ENCODE measurements at regions not wholly inside any gene's neighbourhood (a gene's known extent, or its start where the extent isn't known, plus 50 kb on each side); places are given as distances from the start of the nearest gene placed in this dataset.

DNA sequence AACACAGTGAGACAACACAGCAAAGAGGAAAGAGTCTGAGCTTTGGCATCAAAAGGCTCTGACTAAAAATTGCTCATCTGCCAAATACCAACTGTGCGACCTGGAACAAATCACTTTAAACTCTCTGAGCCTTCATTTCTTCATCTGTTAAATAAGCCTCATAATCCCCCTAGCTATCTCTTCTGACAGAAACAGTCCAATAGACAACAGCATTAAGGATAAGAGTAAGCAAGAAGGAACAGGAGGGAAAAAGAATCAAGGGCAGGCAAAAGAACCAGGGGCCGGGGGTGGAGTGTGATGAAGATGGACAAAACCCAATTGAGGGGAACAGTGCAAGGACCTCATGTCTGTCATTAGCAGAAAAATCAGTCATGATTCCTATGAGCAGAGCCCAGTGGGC, 79.4 kb upstream of the SETMAR start:
- TF ChIP-seq, protein P1, sequence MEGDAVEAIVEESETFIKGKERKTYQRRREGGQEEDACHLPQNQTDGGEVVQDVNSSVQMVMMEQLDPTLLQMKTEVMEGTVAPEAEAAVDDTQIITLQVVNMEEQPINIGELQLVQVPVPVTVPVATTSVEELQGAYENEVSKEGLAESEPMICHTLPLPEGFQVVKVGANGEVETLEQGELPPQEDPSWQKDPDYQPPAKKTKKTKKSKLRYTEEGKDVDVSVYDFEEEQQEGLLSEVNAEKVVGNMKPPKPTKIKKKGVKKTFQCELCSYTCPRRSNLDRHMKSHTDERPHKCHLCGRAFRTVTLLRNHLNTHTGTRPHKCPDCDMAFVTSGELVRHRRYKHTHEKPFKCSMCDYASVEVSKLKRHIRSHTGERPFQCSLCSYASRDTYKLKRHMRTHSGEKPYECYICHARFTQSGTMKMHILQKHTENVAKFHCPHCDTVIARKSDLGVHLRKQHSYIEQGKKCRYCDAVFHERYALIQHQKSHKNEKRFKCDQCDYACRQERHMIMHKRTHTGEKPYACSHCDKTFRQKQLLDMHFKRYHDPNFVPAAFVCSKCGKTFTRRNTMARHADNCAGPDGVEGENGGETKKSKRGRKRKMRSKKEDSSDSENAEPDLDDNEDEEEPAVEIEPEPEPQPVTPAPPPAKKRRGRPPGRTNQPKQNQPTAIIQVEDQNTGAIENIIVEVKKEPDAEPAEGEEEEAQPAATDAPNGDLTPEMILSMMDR (IDR thresholded peaks at IDR 0.05; ENCODE audit: control extremely low read depth, extremely low read depth, low read depth, missing control alignments), result no peak
- POLR2A ChIA-PET, result no interaction called here
- CTCF ChIA-PET, result no interaction called here
- DNase-seq (ENCODE audit: extremely low spot score), result no peak

DNA sequence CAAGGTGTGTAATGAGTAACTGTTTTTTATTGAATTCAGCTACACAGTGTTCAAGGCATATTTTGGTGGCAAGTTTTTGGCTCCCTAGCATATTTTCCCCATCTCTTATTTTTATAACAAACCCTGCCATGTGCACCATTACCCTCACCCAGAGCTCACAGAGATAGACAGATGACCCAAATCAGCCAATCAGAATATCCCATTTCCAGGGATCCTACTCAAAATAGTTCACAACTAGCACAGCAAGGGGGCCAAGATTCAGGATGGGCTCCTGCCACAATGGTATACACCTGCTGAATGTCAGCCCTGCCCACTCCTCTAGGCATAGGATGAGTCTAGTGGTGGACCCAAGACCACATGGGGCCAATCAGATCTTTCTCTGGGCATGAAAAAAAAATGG, 78.8 kb upstream of the SETMAR start:
- POLR2A ChIA-PET, result no interaction called here
- TF ChIP-seq, protein P1 (IDR thresholded peaks at IDR 0.05; ENCODE audit: control extremely low read depth, extremely low read depth, low read depth, missing control alignments), result no peak
- CTCF ChIA-PET, result no interaction called here
- no peak for DNase-seq (ENCODE audit: extremely low spot score)

DNA sequence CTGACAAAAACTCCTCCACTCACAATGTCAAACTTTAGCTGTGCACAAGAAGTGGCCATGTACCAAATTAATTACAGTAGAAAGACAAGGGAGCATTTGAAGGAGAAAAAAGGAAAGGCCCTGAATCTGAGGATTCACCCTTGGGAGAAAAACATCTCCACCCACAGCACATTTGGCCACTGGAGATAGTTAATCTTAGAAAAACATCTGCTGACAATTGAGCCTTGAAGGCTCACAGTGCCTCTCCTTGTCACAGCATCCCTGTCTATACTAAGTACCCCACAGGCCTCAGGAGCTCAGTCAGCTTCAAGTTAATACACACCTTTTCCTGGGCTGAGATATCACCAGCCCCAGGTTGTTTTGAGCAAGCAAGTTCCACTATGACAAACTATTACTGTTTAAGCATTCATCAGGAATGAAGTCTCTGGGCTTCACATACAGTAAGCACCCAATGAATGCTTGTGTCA, 78.1 kb upstream of the SETMAR start:
- TF ChIP-seq, protein P1 (IDR thresholded peaks at IDR 0.05; ENCODE audit: control extremely low read depth, extremely low read depth, low read depth, missing control alignments), result no peak
- POLR2A ChIA-PET, result no interaction called here
- CTCF ChIA-PET, result interaction anchor here (0.8 kb wide), 1 partner anchor 17 kb away, joined by 3 read pairs; no protein-coding TSS in a partner anchor
- DNase-seq (ENCODE audit: extremely low spot score), result no peak

DNA sequence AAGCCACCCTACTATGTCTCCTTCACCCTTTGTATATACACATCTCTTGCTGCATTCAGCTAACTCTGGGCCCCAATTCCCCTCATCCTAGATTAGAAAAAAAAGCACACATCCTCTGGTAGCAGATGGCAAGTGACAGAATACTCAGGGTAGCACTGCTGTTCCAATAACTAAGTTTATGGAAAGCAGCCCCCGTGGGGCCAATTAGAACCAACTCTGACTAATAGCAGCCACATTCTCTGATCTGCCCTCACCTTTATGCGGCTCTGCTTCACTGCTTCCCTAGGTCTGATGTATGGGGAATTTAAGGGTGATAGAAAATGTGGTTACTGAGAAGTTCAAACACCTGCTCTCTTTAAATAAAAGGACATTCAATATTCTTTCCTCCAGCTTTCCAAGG, 74.9 kb upstream of the SETMAR start:
- TF ChIP-seq, protein P1 (IDR thresholded peaks at IDR 0.05; ENCODE audit: control extremely low read depth, extremely low read depth, low read depth, missing control alignments), result no peak
- DNase-seq (ENCODE audit: extremely low spot score), result no peak
- ChIA-PET POLR2A (no interaction called here), CTCF (no interaction called here)

DNA sequence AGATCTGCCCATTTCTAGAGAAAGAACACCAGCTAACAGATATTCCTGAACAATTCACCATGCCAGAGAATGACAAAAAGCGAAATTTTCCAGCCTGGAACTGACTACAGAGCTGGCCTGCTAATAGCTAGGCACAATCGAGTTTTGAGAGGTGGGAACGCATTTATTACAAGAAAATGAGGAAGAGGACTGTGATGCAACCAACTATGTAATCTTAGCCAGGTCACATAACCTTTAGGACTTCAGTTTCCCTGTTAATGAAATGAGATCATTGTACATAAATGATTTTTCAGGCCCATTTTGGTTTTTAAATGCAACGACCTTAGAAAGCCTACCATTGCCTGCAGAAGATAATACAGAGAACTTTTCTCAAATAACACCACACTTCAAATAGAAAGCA, 72.1 kb upstream of the SETMAR start:
- CTCF ChIA-PET, result no interaction called here

DNA sequence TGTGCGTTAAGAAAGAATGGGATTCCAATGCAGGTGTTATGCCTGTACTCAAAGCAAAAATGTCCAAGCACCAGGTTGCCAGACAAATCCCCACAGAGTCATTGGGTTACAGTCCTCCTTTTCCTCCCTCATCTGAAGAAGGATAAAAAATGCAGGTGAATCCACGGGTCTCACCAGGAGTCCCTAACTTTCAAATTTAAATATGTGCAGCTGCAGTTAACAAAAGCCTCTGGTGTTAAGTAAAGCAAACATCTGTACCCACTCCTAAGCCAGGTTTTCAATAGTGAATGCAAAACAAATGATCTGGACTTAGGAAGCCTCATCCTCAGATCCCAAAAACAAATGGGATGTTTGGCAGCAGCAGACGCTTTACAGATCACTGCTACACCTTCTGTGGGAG, 70.4 kb upstream of the SETMAR start:
- CTCF ChIA-PET, result interaction anchor here (1.6 to 1.7 kb wide), 2 partner anchors 9 to 10 kb away, joined by 3 to 4 read pairs; no protein-coding TSS in a partner anchor
- POLR2A ChIA-PET, result no interaction called here
- TF ChIP-seq, protein P1 (IDR thresholded peaks at IDR 0.05; ENCODE audit: control extremely low read depth, extremely low read depth, low read depth, missing control alignments), result no peak
- DNase-seq (ENCODE audit: extremely low spot score), result no peak

More for the DNA sequence above, 72.1 kb upstream of the SETMAR start:
- POLR2A ChIA-PET, result no interaction called here
- no peak for DNase-seq (ENCODE audit: extremely low spot score)
- TF ChIP-seq, protein P1 (IDR thresholded peaks at IDR 0.05; ENCODE audit: control extremely low read depth, extremely low read depth, low read depth, missing control alignments), result no peak

DNA sequence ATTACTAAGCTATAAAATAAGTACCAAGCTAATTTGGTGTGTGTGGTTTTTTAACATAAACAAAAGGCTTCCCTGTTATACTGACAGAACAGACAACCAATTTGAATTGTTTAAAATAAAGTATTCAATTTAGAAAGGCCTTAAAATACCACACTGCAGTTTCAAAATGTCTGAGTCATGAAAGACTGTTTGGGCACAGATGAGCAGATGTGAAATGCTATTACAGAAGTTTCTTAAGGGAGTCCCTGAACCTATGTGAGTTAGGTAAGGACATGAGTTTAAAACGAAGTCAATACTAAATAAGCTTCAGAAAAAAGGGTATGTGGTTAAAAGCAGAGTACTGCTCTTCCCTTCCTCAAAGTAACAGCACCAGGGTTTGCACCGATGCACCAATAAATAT, 69.7 kb upstream of the SETMAR start:
- POLR2A ChIA-PET, result no interaction called here
- CTCF ChIA-PET, result interaction anchor here (1.6 to 1.7 kb wide), 2 partner anchors 8 to 11 kb away, joined by 3 to 4 read pairs; no protein-coding TSS in a partner anchor
- TF ChIP-seq, protein P1 (IDR thresholded peaks at IDR 0.05; ENCODE audit: control extremely low read depth, extremely low read depth, low read depth, missing control alignments), result no peak
- no peak for DNase-seq (ENCODE audit: extremely low spot score)
